AG08395 (cell line): ENCODE measurements at regions not wholly inside any gene's neighbourhood (a gene's known extent, or its start where the extent isn't known, plus 50 kb on each side); places are given as distances from the start of the nearest gene placed in this dataset.

Experiments used
- DNase-seq: peaks from one replicate; pipeline ENCODE4 v3.0.0; 2012; ENCODE audit warnings: mixed read lengths, low spot score

DNA sequence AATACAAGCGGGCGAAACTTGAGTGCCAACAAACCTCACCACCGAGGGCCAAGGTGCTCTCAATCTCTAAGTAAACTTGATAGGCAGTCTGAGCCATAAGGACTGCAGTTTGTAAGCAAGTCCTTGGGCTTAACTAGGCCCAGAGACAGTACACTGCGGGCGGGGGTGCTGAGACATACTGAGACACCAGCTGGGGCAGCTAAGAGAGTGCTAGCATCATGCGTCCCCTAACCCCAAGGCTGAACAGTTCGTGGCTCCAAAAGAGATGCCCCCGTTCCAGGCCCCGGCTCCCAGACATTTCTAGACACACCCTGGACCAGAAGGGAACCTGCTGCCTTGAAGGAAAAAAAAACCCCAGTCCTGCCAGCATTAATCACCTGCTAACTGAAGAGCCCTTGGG is 126.8 kb upstream of the PRDX4 start:
- DNase-seq: no peak

DNA sequence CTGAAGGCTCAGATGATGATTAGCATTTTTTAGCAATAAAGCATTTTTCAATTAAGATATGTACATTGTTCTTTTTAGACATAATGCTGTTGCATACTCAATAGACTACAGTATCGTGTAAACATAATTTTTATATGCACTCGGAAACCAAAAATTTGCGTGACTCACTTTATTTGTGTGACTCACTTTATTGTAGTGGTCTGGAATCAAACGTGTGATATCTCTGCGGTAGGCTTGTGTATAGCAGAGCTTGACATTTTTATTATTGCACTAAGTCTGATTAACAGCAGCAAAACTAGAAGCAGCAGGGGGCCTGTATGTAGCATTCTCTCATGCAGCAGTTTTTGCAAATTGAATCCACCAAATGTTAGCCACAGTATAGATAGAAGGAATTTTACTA is 119.1 kb upstream of the PRDX4 start:
- DNase-seq: no peak

DNA sequence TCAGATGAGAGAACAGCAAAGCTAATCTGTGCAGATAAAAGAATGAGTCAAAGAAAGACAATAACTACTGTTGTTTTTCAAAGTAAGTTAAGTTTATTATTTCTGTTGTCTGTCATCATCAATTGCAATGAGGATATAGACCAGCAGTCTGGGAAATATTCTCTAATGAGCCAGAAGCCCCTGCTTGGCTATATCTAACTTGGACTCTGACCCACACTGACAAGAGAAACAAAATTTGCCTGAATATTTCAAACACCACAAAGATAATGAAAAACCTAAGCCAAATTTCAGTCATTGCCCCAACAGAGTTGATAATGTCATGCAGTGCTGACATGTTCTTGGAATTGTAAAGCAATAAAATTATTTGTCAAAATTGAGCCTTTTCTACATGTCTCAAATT is 115.0 kb upstream of the PRDX4 start:
- DNase-seq: no peak

GRCh38 chrX:23554304-23554703 is 113.0 kb upstream of the PRDX4 start:
- peak; percentile 6 for DNase-seq

DNA sequence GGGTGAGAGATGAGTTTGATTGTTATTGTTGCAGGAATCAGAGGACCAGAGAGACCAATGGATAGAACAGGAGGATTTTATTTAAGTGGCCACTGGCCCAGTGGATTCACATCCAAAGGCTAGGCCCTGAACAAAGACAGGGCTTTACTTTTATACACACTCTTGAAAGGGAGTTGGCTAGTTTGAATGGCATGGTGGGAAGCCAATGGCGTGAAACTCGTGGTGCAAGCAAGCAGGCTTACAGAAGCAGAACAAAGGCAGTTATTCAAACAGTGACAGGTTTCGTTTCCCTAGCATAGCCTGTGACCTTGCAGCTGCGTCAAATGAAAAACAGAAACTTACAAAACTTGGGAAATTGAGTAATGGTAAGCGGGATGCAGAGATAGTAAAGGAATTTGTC is 110.2 kb upstream of the PRDX4 start:
- DNase-seq: no peak

DNA sequence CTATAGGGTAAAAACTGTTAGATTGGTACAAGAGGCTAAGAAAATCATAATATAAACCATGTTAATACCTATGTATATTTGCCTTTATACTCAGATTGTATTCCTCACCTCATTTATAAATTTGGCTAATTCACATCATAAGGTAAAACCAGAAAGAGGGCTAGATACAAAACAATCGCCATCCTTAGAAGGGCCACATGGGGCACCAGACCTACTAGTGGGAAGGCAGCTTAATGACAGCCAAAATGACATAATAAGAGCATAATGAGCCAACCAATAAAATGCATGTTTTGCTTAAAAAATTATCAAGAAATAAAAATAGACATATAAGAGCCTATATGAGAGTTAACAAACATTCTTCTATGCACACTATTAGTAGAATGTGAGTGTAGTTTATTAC is 107.3 kb upstream of the PRDX4 start:
- no peak for DNase-seq

DNA sequence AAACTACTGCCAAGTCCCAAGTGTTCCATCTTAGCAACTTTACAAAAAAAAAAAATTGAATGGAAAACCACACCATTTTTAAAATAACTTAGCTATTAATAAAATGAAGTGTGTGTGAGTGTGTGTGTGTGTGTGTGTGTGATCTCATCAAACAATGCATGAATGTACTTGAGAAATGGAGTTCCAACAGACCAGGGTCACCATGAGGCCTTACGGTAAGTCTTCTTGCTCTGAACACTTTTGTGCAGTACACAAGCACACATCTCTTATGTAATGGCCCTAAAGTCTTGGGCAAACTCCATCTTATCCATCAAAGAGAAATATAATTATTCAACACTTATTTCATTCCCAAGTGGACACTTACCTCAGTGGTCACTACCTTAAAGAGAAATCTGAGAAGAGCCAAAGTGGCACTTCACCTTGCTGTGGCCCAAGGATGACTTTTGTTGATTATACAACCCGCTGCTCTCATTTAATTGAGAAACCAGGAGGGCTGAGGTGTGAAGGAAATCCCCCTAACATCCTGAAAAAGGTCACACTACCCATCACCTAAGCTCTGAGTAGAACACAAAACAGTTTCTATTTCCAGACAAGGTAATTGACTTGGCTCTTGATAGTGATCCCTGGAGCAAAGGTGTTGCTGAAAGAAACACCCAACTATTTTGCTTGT is 96.5 kb upstream of the PRDX4 start:
- no peak for DNase-seq

DNA sequence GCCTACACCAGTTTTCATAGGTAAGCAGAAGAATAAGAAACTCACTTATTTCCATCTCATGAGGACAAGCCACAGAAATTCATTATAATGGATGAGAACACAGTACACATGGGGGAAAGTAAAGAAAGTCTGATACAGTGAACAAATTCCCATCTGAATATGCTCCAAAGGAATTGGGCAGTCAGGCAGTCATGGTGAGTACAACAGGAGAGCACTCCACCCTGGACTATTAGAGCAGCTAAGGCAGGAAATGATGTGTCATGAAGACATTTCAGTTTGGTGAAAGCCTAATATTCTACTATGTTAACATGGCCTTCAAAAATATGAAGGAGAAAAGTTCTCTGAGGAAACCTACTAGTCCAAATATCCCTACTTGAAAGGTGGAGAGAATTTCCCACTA is 92.0 kb upstream of the PRDX4 start:
- no peak for DNase-seq

- no peak for DNase-seq
These were observed 89.2 kb upstream of the PRDX4 start for GRCh38 chrX:23578079-23578478.

DNA sequence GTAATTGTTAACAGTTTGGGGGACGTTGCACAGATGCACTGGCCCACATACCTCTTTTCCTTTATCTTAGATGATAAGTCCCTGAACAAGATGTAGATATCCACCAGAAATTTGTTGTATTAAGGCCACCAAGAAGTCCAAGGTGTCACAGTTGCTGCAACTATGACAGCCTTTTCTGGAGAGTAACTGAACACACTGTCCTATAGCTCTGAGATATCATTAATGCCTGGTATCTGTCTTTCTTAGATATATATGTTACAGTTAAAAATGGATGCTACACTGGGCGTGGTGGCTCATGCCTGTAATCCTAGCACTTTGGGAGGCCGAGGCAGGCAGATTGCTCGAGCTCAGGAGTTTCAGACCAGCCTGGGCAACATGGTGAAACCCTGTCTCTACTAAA is 77.8 kb upstream of the PRDX4 start:
- DNase-seq: no peak

GRCh38 chrX:23592741-23593140 is 74.6 kb upstream of the PRDX4 start:
- no peak for DNase-seq

DNA sequence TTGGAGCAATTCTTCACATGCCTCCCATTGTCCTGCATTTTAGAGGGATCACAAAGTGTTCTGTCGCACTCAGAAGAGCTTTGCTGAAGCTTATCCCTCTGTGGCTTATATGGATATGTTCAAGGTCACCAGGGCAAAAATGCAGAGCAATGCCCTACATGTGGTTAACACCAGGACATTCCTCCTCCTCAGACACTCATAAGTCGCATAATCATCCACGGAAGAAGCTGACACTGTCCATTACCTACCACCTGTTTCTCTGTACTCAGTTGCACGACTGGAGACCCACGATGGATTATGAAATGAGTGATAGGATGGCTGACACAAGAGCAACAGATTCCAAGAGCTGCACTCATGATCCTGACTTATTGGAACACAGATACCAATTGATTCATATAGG is 68.7 kb upstream of the PRDX4 start:
- DNase-seq: no peak

DNA sequence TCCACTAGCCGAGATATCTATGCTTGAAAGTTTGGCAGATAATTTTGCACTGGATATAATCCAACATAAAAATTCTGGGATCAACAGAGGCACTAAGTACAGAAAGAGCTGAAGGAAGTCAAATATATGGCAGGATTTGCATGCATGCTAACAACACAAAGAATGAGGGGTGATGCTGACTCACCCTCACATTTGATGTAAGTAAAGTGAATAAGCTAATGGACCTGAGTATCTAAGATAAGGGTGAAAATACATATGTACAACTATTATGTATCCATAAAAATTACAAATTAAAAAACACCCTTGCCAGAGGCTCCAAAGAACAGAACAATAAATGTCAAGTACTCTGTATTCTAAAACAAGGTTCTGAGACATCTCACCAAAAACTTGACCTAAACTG is 63.8 kb upstream of the PRDX4 start:
- no peak for DNase-seq

- no peak for DNase-seq
These were observed 56.8 kb upstream of the PRDX4 start for GRCh38 chrX:23610495-23610894.

DNA sequence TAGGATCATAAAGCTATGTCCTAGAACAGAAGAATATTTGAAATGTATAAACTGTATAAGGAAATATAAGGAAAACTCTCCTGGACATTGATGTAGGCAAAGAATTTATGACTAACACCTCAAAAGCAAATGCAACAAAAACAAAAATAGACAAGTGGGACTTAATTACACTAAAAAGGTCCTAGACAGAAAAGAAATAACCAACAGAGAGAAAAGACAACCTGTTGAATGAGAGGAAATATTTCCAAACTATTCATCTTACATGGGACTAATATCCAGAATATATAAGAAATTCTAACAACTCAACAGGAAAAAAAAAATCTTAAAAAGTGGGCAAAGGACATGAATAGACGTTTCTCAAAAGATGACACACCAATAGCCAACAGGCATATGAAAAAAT is 54.4 kb upstream of the PRDX4 start:
- no peak for DNase-seq

- peak; percentile 51 for DNase-seq
These were observed 50.9 kb upstream of the PRDX4 start for GRCh38 chrX:23616361-23616760.
